AG09319 (cell line): ENCODE measurements at regions not wholly inside any gene's neighbourhood (a gene's known extent, or its start where the extent isn't known, plus 50 kb on each side); places are given as distances from the start of the nearest gene placed in this dataset.
A peak's percentile ranks its signal among the peaks of the same experiment; 100 is the strongest.
"Not testable (repeated sequence)": the region's sequence is repeated elsewhere in the genome, so short reads cannot be mapped to it uniquely, and the experiment has no call there.

Experiments used
- DNase-seq: peaks from one replicate; pipeline ENCODE4 v3.0.0-alpha.2; 2010; ENCODE audit warnings: low read depth; ENCODE audit errors: extremely low read depth
- TF ChIP-seq, protein P1 (sequence below): IDR thresholded peaks from 2 replicates; pipeline ENCODE4 v1.5.1; 2011; ENCODE audit warnings: low read depth, mild to moderate bottlenecking, inconsistent platforms, low read length, moderate library complexity

DNA sequence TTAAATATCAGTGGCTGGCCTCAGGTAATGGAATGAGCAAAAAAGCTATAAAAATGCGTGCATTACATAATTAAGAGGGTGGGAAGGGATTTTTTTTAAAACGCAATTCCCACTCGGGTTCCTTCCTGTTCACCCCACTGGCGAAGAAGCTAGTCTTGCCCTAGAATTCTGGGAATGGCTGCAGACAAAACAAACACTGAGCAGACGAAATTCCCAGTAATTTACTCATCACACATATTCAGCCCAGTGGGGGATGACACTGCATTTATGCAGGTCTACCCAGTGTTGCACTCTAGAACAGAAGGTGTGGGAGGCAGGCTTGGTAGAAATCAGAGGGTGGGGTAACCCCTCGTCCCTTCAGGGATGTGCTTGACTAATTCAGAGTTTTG is 2695.0 kb upstream of the DEFB115 start:
- DNase-seq, result no peak
- TF ChIP-seq, protein P1, sequence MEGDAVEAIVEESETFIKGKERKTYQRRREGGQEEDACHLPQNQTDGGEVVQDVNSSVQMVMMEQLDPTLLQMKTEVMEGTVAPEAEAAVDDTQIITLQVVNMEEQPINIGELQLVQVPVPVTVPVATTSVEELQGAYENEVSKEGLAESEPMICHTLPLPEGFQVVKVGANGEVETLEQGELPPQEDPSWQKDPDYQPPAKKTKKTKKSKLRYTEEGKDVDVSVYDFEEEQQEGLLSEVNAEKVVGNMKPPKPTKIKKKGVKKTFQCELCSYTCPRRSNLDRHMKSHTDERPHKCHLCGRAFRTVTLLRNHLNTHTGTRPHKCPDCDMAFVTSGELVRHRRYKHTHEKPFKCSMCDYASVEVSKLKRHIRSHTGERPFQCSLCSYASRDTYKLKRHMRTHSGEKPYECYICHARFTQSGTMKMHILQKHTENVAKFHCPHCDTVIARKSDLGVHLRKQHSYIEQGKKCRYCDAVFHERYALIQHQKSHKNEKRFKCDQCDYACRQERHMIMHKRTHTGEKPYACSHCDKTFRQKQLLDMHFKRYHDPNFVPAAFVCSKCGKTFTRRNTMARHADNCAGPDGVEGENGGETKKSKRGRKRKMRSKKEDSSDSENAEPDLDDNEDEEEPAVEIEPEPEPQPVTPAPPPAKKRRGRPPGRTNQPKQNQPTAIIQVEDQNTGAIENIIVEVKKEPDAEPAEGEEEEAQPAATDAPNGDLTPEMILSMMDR, result no peak

DNA sequence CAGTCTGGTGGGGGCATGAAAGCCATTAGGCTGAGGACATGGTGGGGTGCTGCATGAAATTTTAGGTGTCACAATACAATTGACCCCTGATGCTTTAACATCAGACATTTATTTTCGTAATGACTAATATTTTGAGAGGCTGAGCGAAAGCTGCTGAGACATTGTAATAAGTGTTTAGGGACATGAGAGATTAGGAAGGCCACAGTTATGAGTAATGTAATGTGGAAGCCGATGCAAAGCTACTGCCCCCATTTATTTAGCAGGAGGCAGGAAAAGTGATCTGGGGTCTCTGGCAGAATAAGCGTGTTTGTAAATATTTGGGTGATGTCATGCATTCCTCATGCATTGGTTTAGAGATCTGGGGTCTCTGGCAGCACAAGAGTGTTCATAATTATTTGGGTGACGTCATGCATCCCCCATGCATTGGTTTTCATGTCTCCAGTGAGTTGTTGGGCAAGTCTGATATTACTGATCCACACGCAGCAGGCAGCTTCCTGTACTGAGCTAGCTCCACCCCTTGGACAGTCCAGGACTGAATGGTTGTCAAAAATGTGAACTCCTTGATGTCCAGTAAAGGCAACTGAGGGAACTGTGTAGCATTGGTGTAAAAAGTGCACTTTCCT is 2694.5 kb upstream of the DEFB115 start:
- DNase-seq, result not testable (repeated sequence)

DNA sequence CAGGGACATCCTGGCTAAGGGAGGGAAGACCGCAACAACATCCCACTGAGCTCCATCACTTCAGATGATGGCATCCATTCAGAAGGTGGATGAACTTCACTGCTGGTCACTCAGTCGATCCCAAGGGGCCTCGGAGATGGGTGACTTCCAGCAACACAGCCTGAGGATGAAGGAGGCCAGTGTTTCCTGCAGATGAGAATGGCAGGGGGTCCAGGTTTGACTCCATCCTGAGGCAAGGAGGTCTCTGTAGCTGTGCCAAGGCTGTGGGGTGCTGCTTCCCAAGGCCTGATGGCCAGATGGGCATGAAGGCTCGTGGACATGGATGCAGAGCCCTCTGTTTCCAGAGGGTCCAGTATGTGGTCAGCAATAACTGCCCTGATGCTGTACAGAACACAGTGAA is 2693.4 kb upstream of the DEFB115 start:
- DNase-seq, result not testable (repeated sequence)

DNA sequence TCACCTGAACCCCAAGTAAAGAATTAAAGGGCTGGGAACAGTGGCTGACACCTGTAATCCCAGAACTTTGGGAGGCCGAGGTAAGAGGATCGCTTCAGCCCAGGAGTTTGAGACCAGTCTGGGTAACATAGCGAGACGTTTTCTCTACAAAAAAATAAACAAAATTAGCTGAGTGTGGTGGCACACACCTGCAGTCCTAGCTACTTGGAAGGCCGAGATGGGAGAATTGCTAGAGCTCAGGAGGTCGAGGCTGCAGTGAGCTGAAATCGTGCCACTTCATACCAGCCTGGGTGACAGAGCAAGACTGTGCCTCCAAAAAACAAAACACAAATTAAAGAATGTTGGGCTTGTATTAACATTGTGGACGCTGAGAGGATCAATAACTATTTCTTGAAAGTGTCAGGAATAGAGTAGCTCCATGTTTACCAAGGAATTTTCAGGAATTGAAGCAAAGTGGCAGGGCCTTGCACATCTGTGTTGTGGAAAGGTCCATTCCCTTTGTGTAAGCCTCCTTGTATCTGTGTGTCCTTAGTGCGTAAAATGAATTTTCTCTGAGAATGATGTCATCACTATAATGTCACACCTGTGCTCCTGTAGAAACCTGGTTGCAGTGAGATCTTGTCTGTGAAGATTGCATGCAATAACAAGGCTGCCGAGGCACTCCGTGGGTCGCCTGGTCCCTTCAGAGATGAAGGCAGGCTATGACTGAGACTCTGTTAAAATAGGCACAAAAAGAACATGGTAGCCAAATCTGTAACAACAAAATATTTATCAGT is 2692.6 kb upstream of the DEFB115 start:
- DNase-seq, result not testable (repeated sequence)

DNA sequence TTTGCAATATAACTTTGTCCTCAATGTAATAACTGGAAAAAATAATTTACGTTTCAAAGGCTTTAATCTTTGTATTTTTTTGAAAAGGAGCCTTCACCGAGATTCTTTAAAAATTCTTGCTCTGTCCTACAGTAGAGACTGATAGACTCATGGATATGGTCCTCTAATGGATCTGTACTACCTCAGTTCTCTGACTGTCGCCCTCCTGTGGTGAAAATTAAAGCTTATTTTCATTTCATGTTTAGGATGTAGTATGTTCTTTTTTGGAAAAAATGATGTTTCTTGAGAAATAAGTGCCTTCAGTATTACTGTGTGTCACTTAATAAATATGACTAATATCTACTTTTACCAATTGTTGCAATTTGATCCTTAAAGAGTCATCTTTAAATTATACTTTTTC is 2681.5 kb upstream of the DEFB115 start:
- DNase-seq, result not testable (repeated sequence)

DNA sequence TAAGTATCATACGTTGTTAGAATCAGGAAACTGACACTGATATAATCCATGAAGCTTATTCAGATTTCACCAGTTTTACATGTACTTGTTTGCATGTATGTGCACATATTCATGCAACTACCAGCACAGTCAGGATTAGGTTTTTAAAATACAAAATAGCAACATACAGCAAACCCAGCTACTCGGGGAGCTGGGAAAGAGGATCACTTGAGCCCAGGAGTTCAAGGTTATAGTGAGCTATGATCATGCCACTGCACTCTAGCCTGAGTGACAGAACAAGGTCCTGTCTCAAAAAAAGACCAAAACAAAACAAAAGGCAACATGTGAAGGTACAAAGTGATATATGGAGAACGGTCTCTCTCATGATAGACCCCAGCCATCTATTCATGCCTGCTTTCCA is 2665.8 kb upstream of the DEFB115 start:
- DNase-seq, result not testable (repeated sequence)

DNA sequence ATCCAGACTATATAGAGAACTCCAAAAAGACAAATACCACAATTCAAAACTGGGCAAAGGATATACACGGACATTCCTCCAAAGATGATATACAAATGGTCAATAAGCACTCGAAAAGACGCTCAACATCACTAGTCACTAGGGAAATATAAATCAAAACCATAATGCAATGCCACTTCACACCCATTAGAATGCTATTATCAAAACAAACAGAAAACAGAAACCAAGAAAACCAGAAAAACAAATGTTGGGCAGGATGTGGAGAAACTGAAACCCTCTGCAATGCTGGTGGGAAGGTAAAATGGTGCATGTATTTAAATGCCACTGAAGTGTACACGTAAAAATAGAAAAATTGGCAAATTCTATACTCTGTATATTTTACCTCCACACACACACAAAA is 2664.1 kb upstream of the DEFB115 start:
- not testable (repeated sequence) for DNase-seq

DNA sequence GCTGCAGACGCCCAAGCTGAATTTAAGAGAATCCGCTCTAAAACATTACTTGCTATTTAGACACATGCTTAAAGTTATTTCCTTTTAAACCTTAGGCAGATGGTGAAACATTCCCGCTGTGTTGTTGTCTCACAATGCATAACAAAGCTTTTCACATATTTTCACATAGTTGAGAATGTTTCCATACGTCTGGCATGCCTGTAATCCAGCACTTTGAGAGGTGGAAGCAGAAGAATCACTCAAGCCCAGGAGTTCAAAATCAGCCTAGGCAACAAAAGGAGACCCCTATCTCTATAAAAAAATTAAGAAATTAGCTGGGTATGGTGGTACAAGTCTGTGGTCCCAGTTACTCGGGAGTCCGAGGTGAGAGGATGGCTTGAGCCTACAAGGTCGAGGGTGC is 2663.0 kb upstream of the DEFB115 start:
- not testable (repeated sequence) for DNase-seq

DNA sequence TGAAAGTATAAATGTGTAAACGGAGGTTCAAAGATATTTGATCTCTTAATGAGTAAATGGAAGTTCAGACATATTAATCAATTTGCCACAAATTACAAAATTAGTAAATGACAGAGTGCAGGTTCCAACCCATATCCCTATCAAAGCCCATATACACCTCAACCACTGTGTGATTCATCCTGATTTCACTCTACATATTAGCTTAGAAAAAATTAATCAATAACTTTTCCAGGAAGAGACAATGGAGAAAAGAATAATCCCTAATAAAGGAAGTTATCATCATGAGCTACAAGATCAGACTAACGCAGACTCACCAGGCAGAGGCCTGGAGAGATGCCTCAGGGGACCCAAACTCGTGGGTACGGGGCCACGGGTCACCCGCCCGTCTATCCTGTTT is 2655.5 kb upstream of the DEFB115 start:
- not testable (repeated sequence) for DNase-seq

DNA sequence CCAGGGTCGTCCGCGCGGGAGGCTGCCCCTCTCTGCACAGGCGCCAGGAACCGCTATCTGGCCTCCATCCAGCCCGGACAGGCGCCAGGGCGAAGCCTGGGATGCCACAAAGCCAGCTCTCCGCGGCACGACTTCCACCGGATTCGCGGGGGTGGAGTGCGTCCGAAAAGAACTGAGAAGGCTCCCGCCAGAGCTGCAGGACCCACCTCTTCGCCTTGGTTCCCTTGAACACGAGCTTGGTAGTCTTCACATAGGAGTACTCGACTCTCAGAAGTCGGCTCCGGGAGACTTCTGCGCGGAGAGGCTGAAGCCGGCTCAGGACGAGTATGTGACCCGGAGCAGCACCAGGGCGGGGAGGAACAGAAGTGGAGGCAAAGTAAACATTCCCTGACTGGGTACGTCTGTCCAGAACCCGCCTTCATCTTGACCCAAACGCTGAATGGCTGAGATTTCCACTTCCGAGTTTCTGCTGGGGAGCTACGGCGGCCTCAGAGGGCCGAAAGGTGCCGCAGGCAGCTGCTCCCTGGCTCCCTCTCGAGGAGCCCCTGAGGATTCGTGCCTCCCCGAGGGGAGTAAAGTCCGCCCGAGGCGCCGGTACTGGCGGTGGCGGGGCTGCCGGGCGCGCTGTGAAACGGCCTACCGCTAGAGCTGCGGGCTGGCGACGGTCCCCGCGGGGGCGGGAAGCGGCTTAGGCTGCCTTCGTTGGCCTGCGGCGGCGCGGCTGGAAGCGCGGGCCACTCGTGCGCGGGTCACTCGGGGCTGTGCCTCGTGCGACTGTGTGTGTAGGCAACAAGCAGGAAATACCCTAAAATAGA is 2654.9 kb upstream of the DEFB115 start:
- TF ChIP-seq, protein P1, result peak; percentile 71
- DNase-seq, result peak; percentile 73

DNA sequence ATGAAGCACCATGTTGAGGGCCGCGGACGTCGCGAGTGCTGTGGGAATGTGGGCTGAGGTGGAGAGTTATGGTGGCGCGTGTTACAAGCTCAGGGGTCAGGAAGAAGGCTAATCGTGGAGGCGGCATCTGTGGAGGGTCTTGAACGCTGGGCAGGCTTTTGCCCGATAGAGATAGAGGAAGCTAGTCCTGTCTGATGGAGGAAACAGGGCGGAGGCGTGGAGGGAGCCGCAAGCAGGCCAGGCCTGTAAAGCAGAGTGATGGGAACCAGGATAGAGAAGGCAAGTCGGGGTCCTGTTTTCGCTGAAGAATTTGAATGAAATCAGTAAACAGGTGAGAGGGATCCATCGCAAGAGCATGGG is 2654.3 kb upstream of the DEFB115 start:
- DNase-seq, result not testable (repeated sequence)

DNA sequence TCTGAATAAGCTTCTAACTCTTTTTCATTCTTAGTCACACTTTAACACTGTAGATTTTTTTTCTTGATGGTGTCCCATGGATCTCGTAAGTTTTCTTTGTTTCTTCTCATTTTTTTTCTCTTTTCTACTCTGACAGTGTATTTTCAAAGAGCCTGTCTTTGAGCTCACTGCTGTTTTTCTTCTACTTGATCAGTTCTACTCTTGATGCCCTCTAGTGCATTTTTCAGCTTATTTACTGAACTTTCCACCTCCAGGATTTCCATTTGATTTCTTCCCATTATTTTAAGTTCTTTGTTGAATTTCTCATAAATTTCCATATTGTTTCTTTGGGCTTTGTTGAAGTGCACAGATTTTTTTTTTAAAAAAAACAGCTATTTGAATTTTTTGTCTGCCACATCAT is 2641.1 kb upstream of the DEFB115 start:
- TF ChIP-seq, protein P1, result no peak
- no peak for DNase-seq

DNA sequence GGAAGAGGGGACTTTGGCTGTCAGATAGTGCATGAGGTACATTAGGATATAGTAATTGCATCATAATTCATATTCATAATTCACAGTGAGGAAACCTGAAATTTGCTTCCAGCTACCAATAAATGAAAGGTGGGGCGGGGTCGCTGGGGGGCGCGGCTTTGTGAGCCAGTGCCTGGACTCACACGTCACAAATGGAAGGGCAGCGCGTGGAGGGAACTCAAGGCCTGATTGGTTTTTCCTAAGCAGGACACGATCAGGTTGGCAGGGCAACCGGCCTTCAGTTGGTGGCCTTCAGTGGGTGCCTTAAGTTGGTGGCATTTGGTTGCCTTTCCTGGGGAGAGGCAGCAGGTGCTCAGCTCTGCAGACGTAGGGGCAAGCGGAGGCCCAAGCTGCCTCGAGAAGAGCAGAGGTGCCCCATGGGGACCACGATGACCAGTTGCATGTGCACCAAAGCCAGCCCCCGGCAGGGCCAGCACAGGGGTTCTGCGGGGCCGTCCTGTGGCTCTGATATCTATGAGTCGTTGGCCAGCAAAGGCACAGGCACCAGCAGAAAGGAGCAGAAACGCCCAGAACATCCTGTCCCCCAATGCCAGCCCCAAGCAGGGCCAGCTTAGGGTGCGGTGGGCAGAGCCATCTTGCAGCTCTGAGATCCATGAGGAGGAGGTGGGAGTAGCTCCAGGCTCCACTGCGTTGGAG is 2637.4 kb upstream of the DEFB115 start:
- DNase-seq, result not testable (repeated sequence)

DNA sequence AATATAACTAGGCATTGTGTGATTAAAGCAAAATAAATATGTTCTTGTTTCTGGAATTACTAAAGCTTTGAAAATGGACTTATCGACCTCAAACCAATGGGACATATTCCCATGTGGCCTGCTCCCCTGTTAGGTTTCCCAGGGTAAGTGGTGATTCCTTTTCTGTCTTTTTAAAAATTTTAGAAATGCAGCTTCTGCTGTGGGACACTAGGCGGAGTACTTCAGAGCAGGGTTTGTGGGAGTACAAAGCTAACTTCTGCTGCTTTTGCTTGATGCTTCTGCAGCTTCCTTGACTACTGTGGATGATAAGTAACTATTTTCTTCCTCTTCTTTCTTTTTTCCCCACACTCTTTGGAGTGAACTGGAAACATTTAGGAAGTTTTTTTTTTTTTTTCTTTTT is 2632.4 kb upstream of the DEFB115 start:
- DNase-seq, result not testable (repeated sequence)

DNA sequence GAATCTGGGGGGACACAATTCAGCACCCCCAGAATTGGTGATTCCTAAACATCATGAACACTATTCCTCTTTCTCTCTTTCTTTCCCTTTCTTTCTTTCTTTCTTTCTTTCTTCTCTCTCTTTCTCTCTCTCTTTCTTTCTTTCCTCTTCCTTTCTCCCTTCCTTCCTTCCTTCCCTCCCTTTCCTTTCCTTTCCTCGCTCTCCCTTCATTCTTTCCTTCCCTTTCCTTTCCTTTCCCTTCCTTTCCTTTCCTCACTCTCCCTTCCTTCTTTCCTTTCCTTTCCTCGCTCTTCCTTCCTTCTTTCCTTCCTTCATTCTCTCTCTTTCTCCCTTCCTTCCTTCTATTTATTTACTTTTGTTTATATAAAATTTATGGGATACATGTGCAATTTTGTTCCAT is 2616.6 kb upstream of the DEFB115 start:
- DNase-seq, result not testable (repeated sequence)
